ENCODE measurements at regions not wholly inside any gene's neighbourhood (a gene's known extent, or its start where the extent isn't known, plus 50 kb on each side); places are given as distances from the start of the nearest gene placed in this dataset.
"Not testable (repeated sequence)": the region's sequence is repeated elsewhere in the genome, so short reads cannot be mapped to it uniquely, and the experiment has no call there.

GRCh38 chr1:166605137-166605536 is 234.1 kb upstream of the POGK start:
- FAIRE-seq, result no peak
- DNase-seq (ENCODE audit: low spot score), result no peak

DNA sequence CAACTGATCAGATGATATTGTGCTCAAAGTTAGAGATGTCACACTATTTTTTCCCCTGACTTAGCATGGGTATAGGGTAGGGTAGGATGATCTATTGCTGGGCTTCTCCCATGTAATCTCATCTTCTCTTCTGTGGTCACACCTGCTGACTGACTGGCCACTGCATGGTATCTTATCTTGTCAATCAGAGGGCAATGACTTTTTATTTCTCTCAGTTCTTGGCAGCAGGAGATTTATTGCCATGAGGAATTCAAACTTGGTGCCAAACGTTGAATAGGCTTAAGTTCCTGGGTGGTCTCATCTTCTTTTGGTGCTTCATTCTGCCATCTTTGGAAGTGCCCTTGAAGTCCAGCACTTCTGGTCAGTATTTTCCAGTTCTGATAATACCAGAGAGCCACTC is 226.4 kb upstream of the POGK start:
- FAIRE-seq, result no peak
- DNase-seq (ENCODE audit: low spot score), result no peak

DNA sequence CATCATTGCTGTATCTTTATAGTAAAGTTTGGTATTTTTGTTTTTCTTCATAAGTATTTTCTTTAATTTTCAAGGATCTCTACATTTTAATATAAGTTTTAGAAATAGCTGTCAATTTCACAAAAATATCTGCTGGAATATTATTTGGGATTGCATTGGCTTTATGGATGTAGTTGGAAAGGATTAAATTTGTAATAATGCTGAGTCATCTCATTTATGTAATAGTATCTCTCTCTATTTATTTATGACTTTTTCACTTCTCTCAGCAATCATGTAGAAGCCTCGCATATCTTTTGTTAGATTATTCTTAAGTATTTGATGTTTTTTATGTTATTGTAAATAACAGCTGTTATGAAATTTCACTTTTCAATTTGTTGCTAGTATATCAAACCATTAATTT is 223.1 kb upstream of the POGK start:
- FAIRE-seq, result no peak
- DNase-seq (ENCODE audit: low spot score), result no peak

- FAIRE-seq, result no peak
- DNase-seq (ENCODE audit: low spot score), result no peak
These were observed 212.6 kb upstream of the POGK start for GRCh38 chr1:166626711-166627110.

DNA sequence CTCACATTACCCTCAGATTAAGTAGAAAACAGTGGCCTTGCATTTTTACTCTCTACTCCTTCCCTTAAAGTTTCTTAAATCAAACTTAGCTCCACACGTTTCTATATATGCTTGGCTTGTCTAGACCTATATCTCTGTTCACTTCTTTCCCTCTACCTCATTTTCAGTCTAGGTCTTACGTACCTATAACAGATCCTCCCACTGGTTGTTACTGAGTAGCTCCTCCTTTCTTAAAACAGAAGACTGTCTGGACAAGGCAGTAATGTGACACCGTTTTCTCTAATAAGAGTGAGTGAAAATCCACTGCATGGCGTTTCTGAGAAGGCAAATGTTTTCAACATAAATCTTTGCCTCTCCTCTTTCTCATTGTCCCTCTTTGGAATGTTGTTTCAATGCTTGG is 211.7 kb upstream of the POGK start:
- no peak for DNase-seq (ENCODE audit: low spot score)
- no peak for FAIRE-seq

- DNase-seq (ENCODE audit: low spot score) (no peak), FAIRE-seq (no peak)
These were observed 211.0 kb upstream of the POGK start for GRCh38 chr1:166628259-166628658.

- no peak for FAIRE-seq
- DNase-seq (ENCODE audit: low spot score), result no peak
These were observed 209.3 kb upstream of the POGK start for GRCh38 chr1:166629946-166630345.

DNA sequence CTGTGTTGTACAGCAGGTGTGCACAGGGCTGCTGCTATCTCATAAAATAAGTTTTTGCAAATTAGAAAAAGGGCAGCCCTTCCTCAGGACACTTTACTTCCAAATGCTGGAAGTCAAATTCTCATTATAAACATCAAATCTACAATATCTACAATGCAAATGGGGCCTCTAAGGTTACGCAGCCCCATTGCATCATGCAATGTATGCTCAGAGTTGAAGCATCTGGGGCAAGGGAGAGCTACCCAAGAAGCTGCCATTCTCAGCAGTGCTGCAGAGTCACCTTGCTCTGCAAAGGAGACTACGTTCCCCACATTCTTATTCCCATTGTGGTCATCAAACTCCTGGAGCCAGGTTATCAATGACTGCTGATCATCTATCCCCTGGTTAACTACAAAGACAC is 208.9 kb upstream of the POGK start:
- FAIRE-seq, result no peak
- DNase-seq (ENCODE audit: low spot score), result no peak

- FAIRE-seq (no peak), DNase-seq (ENCODE audit: low spot score) (no peak)
These were observed 201.1 kb upstream of the POGK start for GRCh38 chr1:166638137-166638536.

DNA sequence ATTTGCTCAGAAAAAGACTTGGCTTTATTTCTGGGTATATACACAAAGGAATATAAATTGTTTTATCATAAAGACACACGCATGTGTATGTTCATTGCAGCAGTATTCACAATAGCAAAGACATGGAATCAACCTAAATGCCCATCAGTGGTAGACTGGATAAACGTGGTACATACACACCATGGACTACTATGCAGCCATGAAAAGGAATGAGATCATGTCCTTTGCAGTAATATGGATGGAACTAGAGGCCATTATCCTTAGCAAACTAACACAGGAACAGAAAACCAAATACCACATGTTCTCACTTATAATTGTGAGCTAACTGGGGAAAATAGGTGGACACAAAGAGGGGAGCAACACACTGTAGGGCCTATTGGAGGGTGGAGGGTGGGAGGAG is 182.0 kb upstream of the POGK start:
- FAIRE-seq, result not testable (repeated sequence)

DNA sequence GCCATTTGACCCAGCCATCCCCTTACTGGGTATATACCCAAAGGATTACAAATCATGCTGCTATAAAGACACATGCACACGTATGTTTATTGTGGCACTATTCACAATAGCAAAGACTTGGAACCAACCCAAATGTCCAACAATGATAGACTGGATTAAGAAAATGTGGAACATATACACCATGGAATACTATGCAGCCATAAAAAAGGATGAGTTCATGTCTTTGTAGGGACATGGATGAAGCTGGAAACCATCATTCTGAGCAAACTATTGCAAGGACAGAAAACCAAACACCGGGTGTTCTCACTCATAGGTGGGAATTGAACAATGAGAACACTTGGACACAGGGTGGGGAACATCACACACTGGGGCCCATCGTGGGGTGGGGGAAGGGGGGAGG is 172.5 kb upstream of the POGK start:
- not testable (repeated sequence) for DNase-seq (ENCODE audit: low spot score); FAIRE-seq

More for the DNA sequence above, 182.0 kb upstream of the POGK start:
- DNase-seq (ENCODE audit: low spot score), result not testable (repeated sequence)

- not testable (repeated sequence) for FAIRE-seq; DNase-seq (ENCODE audit: low spot score)
These were observed 171.7 kb upstream of the POGK start for GRCh38 chr1:166667600-166667999.

DNA sequence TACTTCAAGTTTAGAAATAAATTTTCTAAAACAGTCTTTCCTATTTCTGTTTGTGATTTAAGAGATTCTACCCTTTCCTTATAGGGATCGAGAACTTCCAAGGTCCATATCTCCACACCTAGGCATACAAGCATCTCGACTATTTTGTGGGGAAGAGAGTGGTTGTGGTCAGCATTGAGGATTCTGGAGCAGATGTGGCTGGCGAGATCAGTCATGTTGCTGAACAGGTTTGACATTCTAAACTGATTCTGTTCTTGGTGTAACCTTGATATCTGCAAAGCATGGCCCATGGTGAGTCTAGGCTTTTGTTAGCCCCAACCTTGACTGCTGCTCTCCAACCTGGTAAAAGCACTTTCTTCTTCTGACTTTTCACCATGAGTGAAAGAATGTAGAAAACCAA is 167.6 kb upstream of the POGK start:
- DNase-seq (ENCODE audit: low spot score) (no peak), FAIRE-seq (no peak)

GRCh38 chr1:166673722-166674121 is 165.6 kb upstream of the POGK start:
- FAIRE-seq, result no peak
- DNase-seq (ENCODE audit: low spot score), result no peak

DNA sequence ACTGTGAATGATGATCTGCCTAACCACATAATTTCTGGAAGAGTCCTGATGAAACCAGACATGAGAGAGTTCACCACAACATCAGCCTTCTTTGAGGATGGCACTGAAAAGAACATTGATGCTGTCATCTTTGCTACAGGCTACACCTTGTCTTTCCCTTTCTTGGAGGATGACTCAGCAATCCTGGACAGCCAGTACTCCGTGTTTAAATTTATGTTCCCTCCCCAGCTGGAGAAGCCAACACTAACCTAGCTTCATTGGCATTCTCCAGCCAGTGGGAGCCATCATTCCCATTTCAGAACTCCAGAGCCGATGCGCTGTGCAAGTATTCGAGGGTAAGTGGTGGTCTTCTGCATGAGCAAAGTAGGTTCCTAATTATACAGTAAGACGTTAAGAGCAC is 164.1 kb upstream of the POGK start:
- DNase-seq (ENCODE audit: low spot score), result no peak
- no peak for FAIRE-seq

- no peak for FAIRE-seq
- DNase-seq (ENCODE audit: low spot score), result no peak
These were observed 162.3 kb upstream of the POGK start for GRCh38 chr1:166676981-166677380.

DNA sequence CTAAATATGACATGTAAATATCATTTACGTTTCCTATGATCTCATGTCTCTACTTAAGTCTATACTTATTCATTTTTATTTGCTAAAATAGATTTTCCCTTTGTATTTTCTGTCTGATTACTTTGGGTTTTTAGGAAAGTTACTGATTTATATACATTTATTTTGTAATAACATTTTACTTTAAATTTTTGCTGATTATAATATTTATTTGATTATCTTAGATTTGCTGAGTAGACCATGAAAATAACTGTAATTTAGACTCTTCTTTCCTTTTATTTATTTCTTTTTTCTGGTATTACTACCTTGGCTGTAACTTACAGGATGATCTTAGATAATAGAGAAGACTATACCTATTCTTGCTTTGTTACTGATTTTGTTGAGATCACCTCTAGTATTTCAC is 159.9 kb upstream of the POGK start:
- FAIRE-seq (no peak), DNase-seq (ENCODE audit: low spot score) (no peak)

DNA sequence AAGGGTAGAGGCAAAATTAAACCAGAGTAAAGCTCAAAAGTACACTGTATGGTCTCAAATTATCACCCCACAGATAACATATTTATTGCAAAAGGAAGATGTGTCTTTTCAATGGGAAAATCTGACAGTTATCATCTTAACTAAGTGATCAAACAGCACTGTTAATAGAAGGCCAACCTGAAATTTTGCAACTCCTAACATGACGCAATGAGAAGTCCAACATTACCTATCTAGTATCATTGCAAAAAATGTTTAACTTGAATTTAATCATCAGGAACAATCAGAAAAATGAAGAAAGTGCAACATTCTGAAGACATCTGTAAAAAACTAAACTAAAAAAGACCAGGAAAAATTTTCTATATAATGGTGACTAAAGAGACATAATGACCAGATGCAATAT is 156.7 kb upstream of the POGK start:
- no peak for FAIRE-seq
- DNase-seq (ENCODE audit: low spot score), result no peak

- not testable (repeated sequence) for FAIRE-seq; DNase-seq (ENCODE audit: low spot score)
These were observed 154.6 kb upstream of the POGK start for GRCh38 chr1:166684669-166685068.

- DNase-seq (ENCODE audit: low spot score), result no peak
- FAIRE-seq, result no peak
These were observed 154.1 kb upstream of the POGK start for GRCh38 chr1:166685200-166685599.

DNA sequence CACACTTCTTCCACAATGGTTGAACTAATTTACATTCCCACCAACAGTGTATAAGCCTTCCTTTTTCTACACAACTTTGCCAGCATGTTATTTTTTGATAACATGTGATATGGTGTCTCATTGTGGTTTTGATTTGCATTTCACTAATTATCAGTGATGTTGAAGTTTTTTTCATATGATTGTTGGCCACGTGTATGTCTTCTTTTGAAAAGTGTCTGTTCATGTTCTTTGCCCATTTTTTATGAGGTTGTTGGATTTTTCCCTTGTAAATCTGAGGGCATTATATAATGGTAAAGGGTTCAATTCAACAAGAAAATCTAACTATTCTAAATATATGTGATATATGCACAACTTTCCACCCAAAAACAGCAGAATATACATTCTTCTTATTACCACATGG is 153.4 kb upstream of the POGK start:
- FAIRE-seq; DNase-seq (ENCODE audit: low spot score): not testable (repeated sequence)

- not testable (repeated sequence) for DNase-seq (ENCODE audit: low spot score); FAIRE-seq
These were observed 148.7 kb upstream of the POGK start for GRCh38 chr1:166690596-166690995.

GRCh38 chr1:166691476-166691875 is 147.8 kb upstream of the POGK start:
- FAIRE-seq, result no peak
- no peak for DNase-seq (ENCODE audit: low spot score)

GRCh38 chr1:166692346-166692745 is 146.9 kb upstream of the POGK start:
- no peak for DNase-seq (ENCODE audit: low spot score)

More at GRCh38 chr1:166692346-166692745, 146.9 kb upstream of the POGK start:
- no peak for FAIRE-seq
